ENCODE measurements at regions not wholly inside any gene's neighbourhood (a gene's known extent, or its start where the extent isn't known, plus 50 kb on each side); places are given as distances from the start of the nearest gene placed in this dataset.

- Mint-ChIP-seq H3K27me3 (ENCODE audit: insufficient read depth) (no peaks in the 10 kb centered on the region), H3K36me3 (ENCODE audit: low read depth) (no peaks in the 10 kb centered on the region), H3K4me1 (peaks cover 15% of the 10 kb centered on the region), H3K27ac (no peak overlapping the region), H3K4me3 (no peak overlapping the region), H3K9me3 (peaks cover 8% of the 10 kb centered on the region)
- Histone ChIP-seq H3K27ac (ENCODE audit: low read depth, low read length) (no peak overlapping the region), H3K36me3 (ENCODE audit: control insufficient read depth, insufficient read depth, low read length) (no peaks in the 10 kb centered on the region), H3K4me3 (ENCODE audit: low read length) (no peak overlapping the region), H3K9me3 (ENCODE audit: control insufficient read depth, low read length) (peaks cover 9% of the 10 kb centered on the region), H3K27me3 (ENCODE audit: control insufficient read depth, insufficient read depth, low read length, poor library complexity, severe bottlenecking) (no peaks in the 10 kb centered on the region), H3K4me1 (ENCODE audit: control insufficient read depth, insufficient read depth, low read length) (peaks cover 13% of the 10 kb centered on the region), H3K9ac (ENCODE audit: extremely low read depth, low read length, poor library complexity, severe bottlenecking) (no peak overlapping the region)
- peak; percentile 64 for TF ChIP-seq CTCF (conservative IDR thresholded peaks at IDR 0.05)
- no peak for DNase-seq
Observed at GRCh38 chr5:58335518-58335917, 124.4 kb downstream of the PLK2 start.

- H3K36me3 ChIP-seq (ENCODE audit: control insufficient read depth, insufficient read depth, low read length) = no peaks in the 10 kb centered on the region
- peaks cover 9% of the 10 kb centered on the region for H3K9me3 ChIP-seq (ENCODE audit: control insufficient read depth, low read length)
- DNase-seq = no peak
- Mint-ChIP-seq H3K27me3 (ENCODE audit: insufficient read depth) (no peaks in the 10 kb centered on the region), H3K9me3 (peaks cover 8% of the 10 kb centered on the region), H3K4me1 (peaks cover 6% of the 10 kb centered on the region), H3K27ac (no peak overlapping the region), H3K4me3 (no peak overlapping the region), H3K36me3 (ENCODE audit: low read depth) (no peaks in the 10 kb centered on the region)
- no peak for TF ChIP-seq CTCF (conservative IDR thresholded peaks at IDR 0.05)
- no peak overlapping the region for H3K27ac ChIP-seq (ENCODE audit: low read depth, low read length)
- no peak overlapping the region for H3K4me3 ChIP-seq (ENCODE audit: low read length)
- H3K9ac ChIP-seq (ENCODE audit: extremely low read depth, low read length, poor library complexity, severe bottlenecking) = no peak overlapping the region
- peaks cover 8% of the 10 kb centered on the region for H3K4me1 ChIP-seq (ENCODE audit: control insufficient read depth, insufficient read depth, low read length)
- H3K27me3 ChIP-seq (ENCODE audit: control insufficient read depth, insufficient read depth, low read length, poor library complexity, severe bottlenecking) = no peaks in the 10 kb centered on the region
Observed at GRCh38 chr5:58334035-58334434, 125.9 kb downstream of the PLK2 start.

GRCh38 chr5:58330781-58331180 is 129.1 kb downstream of the PLK2 start:
- H3K27ac Mint-ChIP-seq = no peak overlapping the region
- H3K9me3 Mint-ChIP-seq = peaks cover 8% of the 10 kb centered on the region
- H3K27me3 ChIP-seq (ENCODE audit: control insufficient read depth, insufficient read depth, low read length, poor library complexity, severe bottlenecking) = no peaks in the 10 kb centered on the region

More at GRCh38 chr5:58330781-58331180, 129.1 kb downstream of the PLK2 start:
- Histone ChIP-seq H3K4me3 (ENCODE audit: low read length) (no peak overlapping the region), H3K27ac (ENCODE audit: low read depth, low read length) (no peak overlapping the region), H3K4me1 (ENCODE audit: control insufficient read depth, insufficient read depth, low read length) (peaks cover 8% of the 10 kb centered on the region), H3K9me3 (ENCODE audit: control insufficient read depth, low read length) (peaks cover 9% of the 10 kb centered on the region), H3K36me3 (ENCODE audit: control insufficient read depth, insufficient read depth, low read length) (no peaks in the 10 kb centered on the region), H3K9ac (ENCODE audit: extremely low read depth, low read length, poor library complexity, severe bottlenecking) (no peak overlapping the region)
- WGBS, 2 experiments (ENCODE audit: insufficient coverage in 1 of 2, insufficient read length in 1 of 2) = 89 to 100% methylated on average over 1 to 2 of the region's 2 CpGs
- H3K4me3 Mint-ChIP-seq = no peak overlapping the region
- no peaks in the 10 kb centered on the region for H3K36me3 Mint-ChIP-seq (ENCODE audit: low read depth)
- peaks cover 11% of the 10 kb centered on the region for H3K4me1 Mint-ChIP-seq
- H3K27me3 Mint-ChIP-seq (ENCODE audit: insufficient read depth) = no peaks in the 10 kb centered on the region
- no peak for TF ChIP-seq CTCF (conservative IDR thresholded peaks at IDR 0.05)
- DNase-seq = no peak

Measured in endodermal cell (in vitro differentiated cells).